ENCODE measurements at regions not wholly inside any gene's neighbourhood (a gene's known extent, or its start where the extent isn't known, plus 50 kb on each side); places are given as distances from the start of the nearest gene placed in this dataset.
A peak's percentile ranks its signal among the peaks of the same experiment; 100 is the strongest.

DNA sequence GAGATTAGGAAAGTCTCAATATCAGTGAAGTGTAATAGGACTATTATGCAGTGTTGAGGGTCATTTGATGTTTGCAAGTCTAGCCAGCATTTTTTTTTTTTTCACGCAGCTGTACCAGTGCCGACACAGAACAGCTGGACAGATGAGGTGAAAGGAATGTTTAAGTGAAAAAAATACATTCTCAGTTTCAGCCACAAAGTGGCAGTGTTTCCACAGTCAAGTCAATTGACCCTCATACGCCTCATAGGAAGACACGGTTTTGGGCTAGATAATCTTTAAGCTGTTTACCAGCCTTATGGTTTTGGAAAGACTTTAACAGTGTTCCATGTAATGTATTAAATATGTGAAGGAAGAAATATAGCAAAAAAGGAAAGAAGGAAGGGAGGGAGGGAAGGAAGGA is 349.9 kb upstream of the ANO3 start:
- TF ChIP-seq, protein P1, sequence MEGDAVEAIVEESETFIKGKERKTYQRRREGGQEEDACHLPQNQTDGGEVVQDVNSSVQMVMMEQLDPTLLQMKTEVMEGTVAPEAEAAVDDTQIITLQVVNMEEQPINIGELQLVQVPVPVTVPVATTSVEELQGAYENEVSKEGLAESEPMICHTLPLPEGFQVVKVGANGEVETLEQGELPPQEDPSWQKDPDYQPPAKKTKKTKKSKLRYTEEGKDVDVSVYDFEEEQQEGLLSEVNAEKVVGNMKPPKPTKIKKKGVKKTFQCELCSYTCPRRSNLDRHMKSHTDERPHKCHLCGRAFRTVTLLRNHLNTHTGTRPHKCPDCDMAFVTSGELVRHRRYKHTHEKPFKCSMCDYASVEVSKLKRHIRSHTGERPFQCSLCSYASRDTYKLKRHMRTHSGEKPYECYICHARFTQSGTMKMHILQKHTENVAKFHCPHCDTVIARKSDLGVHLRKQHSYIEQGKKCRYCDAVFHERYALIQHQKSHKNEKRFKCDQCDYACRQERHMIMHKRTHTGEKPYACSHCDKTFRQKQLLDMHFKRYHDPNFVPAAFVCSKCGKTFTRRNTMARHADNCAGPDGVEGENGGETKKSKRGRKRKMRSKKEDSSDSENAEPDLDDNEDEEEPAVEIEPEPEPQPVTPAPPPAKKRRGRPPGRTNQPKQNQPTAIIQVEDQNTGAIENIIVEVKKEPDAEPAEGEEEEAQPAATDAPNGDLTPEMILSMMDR (optimal IDR thresholded peaks at IDR 0.05 in 1 of 3, IDR thresholded peaks at IDR 0.05 in 1 of 3, conservative IDR thresholded peaks at IDR 0.05 in 1 of 3; ENCODE audit: extremely low read depth in 1 of 3, insufficient read depth in 2 of 3, low read length in 3 of 3) = peak; percentile 34 to 69 (median 48)
- TF ChIP-seq EZH2 (IDR thresholded peaks at IDR 0.05; ENCODE audit: low read length) = no peak

Measured in keratinocyte (primary cell).